ENCODE measurements at regions not wholly inside any gene's neighbourhood (a gene's known extent, or its start where the extent isn't known, plus 50 kb on each side); places are given as distances from the start of the nearest gene placed in this dataset.

GRCh38 chr11:81342966-81343365 is 1390.7 kb downstream of the FAM181B start:
- no peak for DNase-seq
- TF ChIP-seq POLR2AphosphoS5 (IDR thresholded peaks at IDR 0.05): no peak
- TF ChIP-seq POLR2A (IDR thresholded peaks at IDR 0.05): no peak
- TF ChIP-seq EP300 (IDR thresholded peaks at IDR 0.05): no peak
- no peak for TF ChIP-seq CTCF (IDR thresholded peaks at IDR 0.05)
- Histone ChIP-seq H3K27me3 (no peaks in the 10 kb centered on the region), H3K27ac (no peak overlapping the region), H3K4me3 (no peak overlapping the region), H3K9me3 (no peaks in the 10 kb centered on the region), H3K4me1 (no peaks in the 10 kb centered on the region), H3K36me3 (no peaks in the 10 kb centered on the region)
- intact Hi-C loops (cut with DNase I): no loop called here

GRCh38 chr11:81340225-81340624 is 1393.4 kb downstream of the FAM181B start:
- DNase-seq: no peak
- intact Hi-C loops (cut with DNase I): no loop called here
- 84 to 93% methylated on average over 1 of the region's 1 CpG for WGBS, 2 donors
- Histone ChIP-seq H3K9me3 (no peaks in the 10 kb centered on the region), H3K27me3 (no peaks in the 10 kb centered on the region), H3K4me3 (no peak overlapping the region), H3K36me3 (no peaks in the 10 kb centered on the region), H3K4me1 (no peaks in the 10 kb centered on the region), H3K27ac (no peak overlapping the region)
- no peak for TF ChIP-seq CTCF (IDR thresholded peaks at IDR 0.05)
- no peak for TF ChIP-seq EP300 (IDR thresholded peaks at IDR 0.05)
- TF ChIP-seq POLR2AphosphoS5 (IDR thresholded peaks at IDR 0.05): no peak
- TF ChIP-seq POLR2A (IDR thresholded peaks at IDR 0.05): no peak

- 65 to 82% methylated on average over 2 of the region's 2 CpGs for WGBS, 2 donors
- Histone ChIP-seq H3K4me3 (no peak overlapping the region), H3K36me3 (no peaks in the 10 kb centered on the region), H3K9me3 (no peaks in the 10 kb centered on the region), H3K27me3 (no peaks in the 10 kb centered on the region), H3K4me1 (no peaks in the 10 kb centered on the region), H3K27ac (no peak overlapping the region)
- intact Hi-C loops (cut with DNase I): no loop called here
- no peak for DNase-seq
- TF ChIP-seq CTCF (IDR thresholded peaks at IDR 0.05) (no peak), POLR2AphosphoS5 (IDR thresholded peaks at IDR 0.05) (no peak), EP300 (IDR thresholded peaks at IDR 0.05) (no peak), POLR2A (IDR thresholded peaks at IDR 0.05) (no peak)
Measured at GRCh38 chr11:81339521-81339920, 1394.1 kb downstream of the FAM181B start.

- Histone ChIP-seq H3K36me3 (no peaks in the 10 kb centered on the region), H3K27ac (no peak overlapping the region), H3K4me1 (no peaks in the 10 kb centered on the region), H3K27me3 (no peaks in the 10 kb centered on the region), H3K9me3 (no peaks in the 10 kb centered on the region), H3K4me3 (no peak overlapping the region)
- TF ChIP-seq EP300 (IDR thresholded peaks at IDR 0.05) (no peak), CTCF (IDR thresholded peaks at IDR 0.05) (no peak), POLR2A (IDR thresholded peaks at IDR 0.05) (no peak), POLR2AphosphoS5 (IDR thresholded peaks at IDR 0.05) (no peak)
- intact Hi-C loops (cut with DNase I): no loop called here
- no peak for DNase-seq
- 46 to 73% methylated on average over 3 of the region's 3 CpGs for WGBS, 2 donors
Measured at GRCh38 chr11:81337756-81338155, 1395.9 kb downstream of the FAM181B start.

GRCh38 chr11:81332276-81332675 is 1401.4 kb downstream of the FAM181B start:
- H3K4me1 ChIP-seq: no peaks in the 10 kb centered on the region
- no peak for TF ChIP-seq CTCF (IDR thresholded peaks at IDR 0.05)
- no peak for TF ChIP-seq EP300 (IDR thresholded peaks at IDR 0.05)
- TF ChIP-seq POLR2A (IDR thresholded peaks at IDR 0.05): no peak
- no peak for TF ChIP-seq POLR2AphosphoS5 (IDR thresholded peaks at IDR 0.05)
- H3K36me3 ChIP-seq: no peaks in the 10 kb centered on the region
- H3K9me3 ChIP-seq: no peaks in the 10 kb centered on the region
- no peak overlapping the region for H3K4me3 ChIP-seq
- H3K27me3 ChIP-seq: no peaks in the 10 kb centered on the region
- H3K27ac ChIP-seq: no peak overlapping the region
- no peak for DNase-seq
- intact Hi-C loops (cut with DNase I): no loop called here
- 75 to 89% methylated on average over 2 of the region's 2 CpGs for WGBS, 2 donors

Data from sigmoid colon (tissue), 6 donors.